H9 (cell line): ENCODE measurements at regions not wholly inside any gene's neighbourhood (a gene's known extent, or its start where the extent isn't known, plus 50 kb on each side); places are given as distances from the start of the nearest gene placed in this dataset.

Source experiments
- DNase-seq: peaks from one replicate; pipeline ENCODE4 v3.0.0-alpha.2; 2017
- H2AFZ ChIP-seq: one replicate; pipeline ENCODE4 v1.6.1; 2013; ENCODE audit warnings: mild to moderate bottlenecking, low read length, control low read depth, moderate library complexity
- H2AK5ac ChIP-seq: 2 replicates; pipeline ENCODE4 v1.6.1; 2013; ENCODE audit warnings: low read length, control low read depth, mixed read lengths; ENCODE audit not compliant: insufficient read length
- H2BK120ac ChIP-seq: one replicate; pipeline ENCODE4 v1.6.1; 2013; ENCODE audit warnings: low read depth, mild to moderate bottlenecking, low read length, control low read depth, inconsistent platforms; ENCODE audit not compliant: poor library complexity, severe bottlenecking
- H2BK12ac ChIP-seq: 2 replicates; pipeline ENCODE4 v1.6.1; 2013; ENCODE audit warnings: low read length, control low read depth, mixed read lengths, low read depth; ENCODE audit not compliant: insufficient read length
- H2BK15ac ChIP-seq: 2 replicates; pipeline ENCODE4 v1.6.1; 2013; ENCODE audit warnings: low read depth, low read length, control low read depth
- H2BK20ac ChIP-seq: one replicate; pipeline ENCODE4 v1.6.1; 2013; ENCODE audit warnings: low read depth, mild to moderate bottlenecking, low read length, control low read depth, inconsistent platforms; ENCODE audit not compliant: poor library complexity, severe bottlenecking
- H2BK5ac ChIP-seq: 2 replicates; pipeline ENCODE4 v1.6.1; 2013; ENCODE audit warnings: low read length, control low read depth, mixed read lengths; ENCODE audit not compliant: insufficient read length
- H3K14ac ChIP-seq: 2 replicates; pipeline ENCODE4 v1.6.1; 2013; ENCODE audit warnings: low read length, control low read depth; ENCODE audit not compliant: insufficient read depth
- H3K18ac ChIP-seq: 2 replicates; pipeline ENCODE4 v1.6.1; 2013; ENCODE audit warnings: low read depth, mild to moderate bottlenecking, mixed read lengths, low read length, control low read depth; ENCODE audit not compliant: insufficient read length
- H3K23ac ChIP-seq: 2 replicates; pipeline ENCODE4 v1.6.1; 2013; ENCODE audit warnings: low read length, control low read depth, mixed read lengths, low read depth; ENCODE audit not compliant: insufficient read length
- H3K23me2 ChIP-seq: 2 replicates; pipeline ENCODE4 v1.6.1; 2013; ENCODE audit warnings: low read depth, mild to moderate bottlenecking, mixed read lengths, low read length, control low read depth; ENCODE audit not compliant: insufficient read length, poor library complexity, severe bottlenecking
- H3K27ac ChIP-seq: 2 replicates; pipeline ENCODE4 v1.5.1; 2013; ENCODE audit warnings: low read length, control low read depth, mixed read lengths, low read depth; ENCODE audit not compliant: insufficient read length
- H3K27me3 ChIP-seq: 2 replicates; pipeline ENCODE4 v1.6.1; 2013; ENCODE audit warnings: low read length, control low read depth, inconsistent platforms; ENCODE audit not compliant: insufficient read depth
- H3K4ac ChIP-seq: 2 replicates; pipeline ENCODE4 v1.6.1; 2013; ENCODE audit warnings: low read depth, mild to moderate bottlenecking, control low read depth, inconsistent platforms, low read length, moderate library complexity
- H3K4me1 ChIP-seq: 2 replicates; pipeline ENCODE4 v1.6.1; 2013; ENCODE audit warnings: low read length, control low read depth, inconsistent platforms; ENCODE audit not compliant: insufficient read depth
- H3K4me2 ChIP-seq: 2 replicates; pipeline ENCODE4 v1.6.1; 2013; ENCODE audit warnings: low read length, control low read depth, mixed read lengths; ENCODE audit not compliant: insufficient read length, insufficient read depth
- H3K56ac ChIP-seq: 2 replicates; pipeline ENCODE4 v1.6.1; 2013; ENCODE audit warnings: low read depth, mild to moderate bottlenecking, mixed read lengths, low read length, control low read depth; ENCODE audit not compliant: insufficient read length
- H3K79me1 ChIP-seq: 2 replicates; pipeline ENCODE4 v1.6.1; 2013; ENCODE audit warnings: low read depth, mild to moderate bottlenecking, moderate library complexity, low read length, control low read depth, inconsistent platforms; ENCODE audit not compliant: insufficient read depth, poor library complexity, severe bottlenecking
- H3K79me2 ChIP-seq: 2 replicates; pipeline ENCODE4 v1.6.1; 2013; ENCODE audit warnings: low read length, control low read depth, inconsistent platforms; ENCODE audit not compliant: insufficient read depth
- H3K9ac ChIP-seq: 2 replicates; pipeline ENCODE4 v1.6.1; 2013; ENCODE audit warnings: low read length, control low read depth, mixed read lengths; ENCODE audit not compliant: insufficient read length; ENCODE audit errors: extremely low read depth
- H3K9me3 ChIP-seq: one replicate; pipeline ENCODE4 v1.6.1; 2013; ENCODE audit warnings: low read depth, low read length, inconsistent platforms; ENCODE audit not compliant: control insufficient read depth
- H3T11ph ChIP-seq: one replicate; pipeline ENCODE4 v1.6.1; 2013; ENCODE audit warnings: mild to moderate bottlenecking, low read length, control low read depth, inconsistent platforms
- H4K20me1 ChIP-seq: one replicate; pipeline ENCODE4 v1.6.1; 2013; ENCODE audit not compliant: control insufficient read depth, insufficient read length, insufficient read depth
- H4K5ac ChIP-seq: 2 replicates; pipeline ENCODE4 v1.6.1; 2013; ENCODE audit warnings: low read depth, mild to moderate bottlenecking, mixed read lengths, low read length, control low read depth; ENCODE audit not compliant: insufficient read length
- H4K8ac ChIP-seq: replicated peaks from 2 replicates; pipeline ENCODE4 v1.6.1; 2013; ENCODE audit warnings: low read length, control low read depth, mixed read lengths, low read depth; ENCODE audit not compliant: insufficient read length
- H4K91ac ChIP-seq: 2 replicates; pipeline ENCODE4 v1.6.1; 2013; ENCODE audit warnings: low read depth, mild to moderate bottlenecking, moderate library complexity, mixed read lengths, low read length, control low read depth; ENCODE audit not compliant: insufficient read length
- H3K27ac Mint-ChIP-seq, 3 experiments: 2 replicates in 2 of 3; 3 replicates in 1 of 3; pipeline ENCODE4 v1.8.0; 2020 to 2021; ENCODE audit warnings: mixed read lengths in 3 of 3, mild to moderate bottlenecking in 1 of 3, moderate library complexity in 1 of 3
- H3K27me3 Mint-ChIP-seq: 2 replicates; pipeline ENCODE4 v1.8.0; 2021; ENCODE audit warnings: low read depth, mild to moderate bottlenecking, moderate library complexity, mixed read lengths
- H3K36me3 Mint-ChIP-seq, 3 experiments: 2 replicates in 2 of 3; 3 replicates in 1 of 3; pipeline ENCODE4 v1.8.0; 2020 to 2021; ENCODE audit warnings: low read depth in 3 of 3, mixed read lengths in 3 of 3; ENCODE audit not compliant: insufficient read depth in 1 of 3
- H3K4me1 Mint-ChIP-seq, 2 experiments: 2 replicates each; pipeline ENCODE4 v1.8.0; 2020; ENCODE audit warnings: mixed read lengths in 2 of 2
- H3K4me3 Mint-ChIP-seq, 2 experiments: 2 replicates in 1 of 2; 3 replicates in 1 of 2; pipeline ENCODE4 v1.8.0; 2020 to 2021; ENCODE audit warnings: mild to moderate bottlenecking in 2 of 2, mixed read lengths in 2 of 2, moderate library complexity in 1 of 2
- H3K9me3 Mint-ChIP-seq, 2 experiments: 2 replicates in 1 of 2; 3 replicates in 1 of 2; pipeline ENCODE4 v1.8.0; 2020; ENCODE audit warnings: mild to moderate bottlenecking in 2 of 2, mixed read lengths in 2 of 2, moderate library complexity in 1 of 2
- CTCF ChIP-seq: fragments of 200-600 bp; sonication (generic); conservative IDR thresholded peaks from 3 replicates; pipeline ENCODE4 v1.8.0; 2021; ENCODE audit warnings: antibody characterized with exemption, mild to moderate bottlenecking
- WGBS: extraction: QIAGEN DNeasy Blood & Tissue Kit; methylation state at CpG from one replicate; pipeline ENCODE4 v1.1.7; 2013; ENCODE audit warnings: missing lambda C conversion rate, low lambda C conversion rate, mixed read lengths; ENCODE audit not compliant: insufficient read length; ENCODE audit errors: extremely low coverage; 5-methylcytosine and 5-hydroxymethylcytosine counted together

GRCh38 chr11:127574478-127574877 lies 573.9 kb upstream of the KIRREL3 start:
- H4K8ac ChIP-seq: no peak overlapping the region
- no peak overlapping the region for H3K27ac ChIP-seq
- H3K56ac ChIP-seq: no peak overlapping the region
- no peak overlapping the region for H2AK5ac ChIP-seq
- H3K27me3 Mint-ChIP-seq: no peaks in the 10 kb centered on the region; the same call in 1 of the 2 replicates
- TF ChIP-seq CTCF: no peak
- H3K27me3 ChIP-seq: no peaks in the 10 kb centered on the region
- H2BK120ac ChIP-seq: no peak overlapping the region
- no peak overlapping the region for H3K23ac ChIP-seq
- no peak for DNase-seq
- no peak overlapping the region for H2AFZ ChIP-seq
- H3K4me1 Mint-ChIP-seq: peaks cover 18 to 22% of the 10 kb centered on the region in 2 experiments
- no peaks in the 10 kb centered on the region for H3K79me1 ChIP-seq
- no peak overlapping the region for H3K18ac ChIP-seq
- H4K91ac ChIP-seq: no peak overlapping the region
- no peaks in the 10 kb centered on the region for H3K23me2 ChIP-seq
- H2BK15ac ChIP-seq: no peak overlapping the region
- no peak overlapping the region for H3K9ac ChIP-seq
- H2BK12ac ChIP-seq: no peak overlapping the region
- peaks cover 2% of the 10 kb centered on the region; the same call in 1 of the 2 replicates for H3K4me1 ChIP-seq
- H3T11ph ChIP-seq: no peak overlapping the region
- no CpG with 5 or more reads among the region's 5 CpGs for WGBS
- no peak overlapping the region for H4K5ac ChIP-seq
- no peak overlapping the region; a peak in 1 of 5 replicates for H3K4me3 Mint-ChIP-seq
- no peak overlapping the region for H2BK5ac ChIP-seq
- H2BK20ac ChIP-seq: no peak overlapping the region
- H3K27ac Mint-ChIP-seq: peak overlapping the region in 2 of 3 experiments; percentile 30 to 92; a peak in 4 of 7 replicates
- no peaks in the 10 kb centered on the region for H3K9me3 ChIP-seq
- H3K14ac ChIP-seq: no peak overlapping the region
- H3K36me3 Mint-ChIP-seq: peaks cover 0 to 2% (median 0%) of the 10 kb centered on the region in 3 experiments; a peak in 2 of 7 replicates
- no peak overlapping the region for H3K4ac ChIP-seq
- no peaks in the 10 kb centered on the region for H4K20me1 ChIP-seq
- no peaks in the 10 kb centered on the region for H3K79me2 ChIP-seq
- no peak overlapping the region for H3K4me2 ChIP-seq
- no peaks in the 10 kb centered on the region; a peak in 1 of 5 replicates for H3K9me3 Mint-ChIP-seq
